GM23338 (cell line): ENCODE measurements at regions not wholly inside any gene's neighbourhood (a gene's known extent, or its start where the extent isn't known, plus 50 kb on each side); places are given as distances from the start of the nearest gene placed in this dataset.

Experiments used
- ATAC-seq: fragments of 200-7000 bp; cut with Tn5 transposase; 3 replicates; pipeline ENCODE4 v1.9.1; 2020
- DNase-seq: peaks from one replicate; pipeline ENCODE4 v3.0.0-alpha.2; 2015; ENCODE audit warnings: low spot score
- H2AFZ ChIP-seq: fragments of 200-600 bp; sonication (generic); 2 replicates; pipeline ENCODE4 v1.8.0; 2016; ENCODE audit warnings: antibody characterized with exemption, mild to moderate bottlenecking, moderate library complexity
- H3F3A ChIP-seq: fragments of 200-600 bp; sonication (generic); replicated peaks from 2 replicates; pipeline ENCODE4 v1.8.0; 2017; ENCODE audit warnings: antibody characterized with exemption, mixed run types, low read depth
- H3K27ac ChIP-seq: fragments of 200-600 bp; sonication (generic); 2 replicates; pipeline ENCODE4 v1.6.1; 2016; ENCODE audit warnings: low read depth
- H3K27me3 ChIP-seq: fragments of 200-600 bp; sonication (generic); 2 replicates; pipeline ENCODE4 v1.8.0; 2016; ENCODE audit warnings: mild to moderate bottlenecking, mixed run types, moderate library complexity; ENCODE audit not compliant: insufficient read depth
- H3K36me3 ChIP-seq: fragments of 200-600 bp; sonication (generic); 2 replicates; pipeline ENCODE4 v1.8.0; 2016; ENCODE audit warnings: mild to moderate bottlenecking; ENCODE audit not compliant: insufficient read depth
- H3K4me1 ChIP-seq: fragments of 200-600 bp; sonication (generic); 2 replicates; pipeline ENCODE4 v1.8.0; 2016; ENCODE audit warnings: mild to moderate bottlenecking, moderate library complexity; ENCODE audit not compliant: insufficient read depth
- H3K4me2 ChIP-seq: fragments of 200-600 bp; sonication (generic); 2 replicates; pipeline ENCODE4 v1.7.1; 2017; ENCODE audit warnings: mixed run types
- H3K4me3 ChIP-seq: fragments of 200-600 bp; sonication (generic); 2 replicates; pipeline ENCODE4 v1.6.1; 2016; ENCODE audit warnings: mixed run types
- H3K79me2 ChIP-seq: fragments of 200-600 bp; sonication (generic); replicated peaks from 2 replicates; pipeline ENCODE4 v1.8.0; 2017; ENCODE audit warnings: mild to moderate bottlenecking; ENCODE audit not compliant: insufficient read depth
- H3K9me2 ChIP-seq: fragments of 200-600 bp; sonication (generic); 2 replicates; pipeline ENCODE4 v1.8.0; 2017; ENCODE audit not compliant: insufficient read depth
- H4K20me1 ChIP-seq: fragments of 200-600 bp; sonication (generic); replicated peaks from 2 replicates; pipeline ENCODE4 v1.8.0; 2017; ENCODE audit warnings: mild to moderate bottlenecking; ENCODE audit not compliant: insufficient read depth
- H3K27ac Mint-ChIP-seq: 2 replicates; pipeline ENCODE4 v1.8.0; 2020; ENCODE audit warnings: inconsistent platforms, mild to moderate bottlenecking, moderate library complexity, mixed read lengths
- H3K27me3 Mint-ChIP-seq: 3 replicates; pipeline ENCODE4 v1.8.0; 2022; ENCODE audit warnings: low read depth, mild to moderate bottlenecking, moderate library complexity, mixed read lengths, inconsistent platforms; ENCODE audit not compliant: insufficient read depth, poor library complexity
- H3K36me3 Mint-ChIP-seq: 3 replicates; pipeline ENCODE4 v1.8.0; 2021; ENCODE audit warnings: low read depth, mild to moderate bottlenecking, inconsistent platforms, moderate library complexity, mixed read lengths
- H3K4me1 Mint-ChIP-seq: 3 replicates; pipeline ENCODE4 v1.8.0; 2020; ENCODE audit warnings: mild to moderate bottlenecking, inconsistent platforms, mixed read lengths
- H3K4me3 Mint-ChIP-seq: 3 replicates; pipeline ENCODE4 v1.8.0; 2021; ENCODE audit warnings: moderate library complexity, mild to moderate bottlenecking, inconsistent platforms, mixed read lengths
- H3K9me3 Mint-ChIP-seq: 3 replicates; pipeline ENCODE4 v1.8.0; 2020; ENCODE audit warnings: moderate library complexity, mild to moderate bottlenecking, inconsistent platforms, mixed read lengths
- CREB1 ChIP-seq: fragments of 250-450 bp; sonication (Bioruptor Pico); IDR thresholded peaks from 2 replicates; pipeline ENCODE4 v1.5.0; 2020; ENCODE audit warnings: low read depth, mild to moderate bottlenecking, moderate library complexity
- EZH2 ChIP-seq: fragments of 200-600 bp; sonication (generic); IDR thresholded peaks from one replicate; pipeline ENCODE4 v1.8.0; 2017; ENCODE audit warnings: antibody characterized with exemption, mild to moderate bottlenecking, low read depth; ENCODE audit not compliant: unreplicated experiment
- EZH2phosphoT487 ChIP-seq: fragments of 200-600 bp; sonication (generic); IDR thresholded peaks from one replicate; pipeline ENCODE4 v1.8.1; 2018; ENCODE audit warnings: antibody characterized with exemption; ENCODE audit not compliant: unreplicated experiment
- JUNB ChIP-seq: IDR thresholded peaks from one replicate; pipeline ENCODE4 v1.6.1; 2016; ENCODE audit warnings: antibody characterized with exemption; ENCODE audit not compliant: unreplicated experiment
- NANOG ChIP-seq: IDR thresholded peaks from 2 replicates; pipeline ENCODE4 v1.6.1; 2016; ENCODE audit warnings: antibody characterized with exemption, borderline replicate concordance
- POLR2AphosphoS5 ChIP-seq: IDR thresholded peaks from 2 replicates; pipeline ENCODE4 v1.6.1; 2016; ENCODE audit warnings: antibody characterized with exemption, low read depth
- STAT1 ChIP-seq: IDR thresholded peaks from one replicate; pipeline ENCODE4 v1.6.1; 2016; ENCODE audit warnings: antibody characterized with exemption; ENCODE audit not compliant: unreplicated experiment
- ZNF114 ChIP-seq: fragments of 250-450 bp; sonication (Bioruptor Pico); IDR thresholded peaks from 2 replicates; pipeline ENCODE4 v1.5.0; 2020; ENCODE audit warnings: mild to moderate bottlenecking, moderate library complexity
- ZNF331 ChIP-seq: fragments of 250-450 bp; sonication (Bioruptor Pico); IDR thresholded peaks from 2 replicates; pipeline ENCODE4 v1.5.0; 2020; ENCODE audit warnings: low read depth, mild to moderate bottlenecking, moderate library complexity
- TF ChIP-seq, protein P1 (sequence below), 2 experiments: fragments of 200-600 bp in 1 of 2; sonication (generic) in 1 of 2; conservative IDR thresholded peaks; 2 replicates each; pipeline versions ENCODE4 v1.5.1 to v1.6.1; 2016 to 2017; ENCODE audit warnings: antibody characterized with exemption in 2 of 2, low read depth in 2 of 2, mild to moderate bottlenecking in 2 of 2, moderate library complexity in 1 of 2
- TF ChIP-seq, protein P2 (sequence below): IDR thresholded peaks from one replicate; pipeline ENCODE4 v1.6.1; 2018; ENCODE audit warnings: antibody characterized with exemption; ENCODE audit not compliant: unreplicated experiment
- TF ChIP-seq, protein P3 (sequence below): fragments of 250-450 bp; sonication (Bioruptor Pico); IDR thresholded peaks from 2 replicates; pipeline ENCODE4 v1.5.0; 2020; ENCODE audit warnings: mild to moderate bottlenecking, moderate library complexity
- TF ChIP-seq, protein P4 (sequence below): IDR thresholded peaks from 2 replicates; pipeline ENCODE4 v1.6.1; 2016; ENCODE audit warnings: antibody characterized with exemption

DNA sequence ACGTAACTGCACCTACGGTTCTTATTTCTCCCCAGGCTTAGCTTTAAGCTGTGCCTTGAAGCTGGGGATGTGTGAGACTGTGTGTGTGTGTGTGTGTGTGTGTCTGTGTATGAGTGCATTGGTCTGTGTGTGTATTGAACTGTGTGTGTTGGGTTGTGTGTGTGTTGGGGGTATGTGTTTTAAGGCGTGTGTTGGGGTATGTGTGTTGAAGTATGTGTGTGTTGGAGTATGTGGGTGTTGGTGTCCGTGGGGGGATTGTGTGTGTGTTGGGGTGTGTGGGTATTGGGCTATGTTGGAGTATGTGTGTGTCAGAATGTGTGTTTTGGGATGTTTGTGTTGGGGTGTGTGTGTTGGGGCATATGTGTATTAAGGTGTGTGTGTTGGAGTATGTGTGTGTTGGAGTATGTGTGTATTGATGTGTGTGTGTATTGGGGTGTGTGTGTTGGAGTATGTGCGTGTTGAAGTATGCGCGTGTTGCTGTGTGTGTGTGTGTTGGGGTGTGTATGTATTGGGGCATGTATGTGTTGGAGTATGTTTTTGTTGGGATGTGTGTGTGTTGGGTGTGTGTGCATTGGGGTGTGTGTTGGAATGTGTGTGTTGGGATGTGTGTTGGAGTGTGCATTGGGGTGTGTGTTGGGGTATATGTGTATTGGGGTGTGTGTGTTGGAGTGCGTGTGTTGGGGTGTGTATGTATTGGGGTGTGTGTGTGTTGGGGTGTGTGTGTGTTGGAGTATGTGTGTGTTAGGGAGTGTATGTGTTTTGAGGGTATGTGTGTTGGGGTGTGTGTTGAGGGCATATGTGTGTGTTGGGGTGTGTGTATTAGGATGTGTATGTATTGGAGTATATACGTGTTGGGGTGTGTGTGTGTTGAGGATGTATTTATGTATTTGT, 76.4 kb downstream of the LSM3 start:
- no peak overlapping the region for H3K4me3 ChIP-seq
- Mint-ChIP-seq H3K9me3 (no peaks in the 10 kb centered on the region), H3K27me3 (peaks cover 11% of the 10 kb centered on the region), H3K36me3 (no peaks in the 10 kb centered on the region), H3K27ac (no peak overlapping the region), H3K4me1 (peaks cover 2% of the 10 kb centered on the region; the same call in 2 of the 3 replicates), H3K4me3 (no peak overlapping the region)
- no peaks in the 10 kb centered on the region for H3K27me3 ChIP-seq
- no peak overlapping the region for H2AFZ ChIP-seq
- no peaks in the 10 kb centered on the region for H3K36me3 ChIP-seq
- no peaks in the 10 kb centered on the region for H3K9me2 ChIP-seq
- H3K4me1 ChIP-seq = 0 out of 2 replicates have a peak, but pooled peaks cover 4% of the 10 kb centered on the region
- no peaks in the 10 kb centered on the region for H4K20me1 ChIP-seq
- no peaks in the 10 kb centered on the region for H3F3A ChIP-seq
- DNase-seq = no peak
- H3K27ac ChIP-seq = no peak overlapping the region
- no peaks in the 10 kb centered on the region for H3K79me2 ChIP-seq
- H3K4me2 ChIP-seq = no peak overlapping the region
- TF ChIP-seq EZH2 = no peak
- TF ChIP-seq, protein P1, sequence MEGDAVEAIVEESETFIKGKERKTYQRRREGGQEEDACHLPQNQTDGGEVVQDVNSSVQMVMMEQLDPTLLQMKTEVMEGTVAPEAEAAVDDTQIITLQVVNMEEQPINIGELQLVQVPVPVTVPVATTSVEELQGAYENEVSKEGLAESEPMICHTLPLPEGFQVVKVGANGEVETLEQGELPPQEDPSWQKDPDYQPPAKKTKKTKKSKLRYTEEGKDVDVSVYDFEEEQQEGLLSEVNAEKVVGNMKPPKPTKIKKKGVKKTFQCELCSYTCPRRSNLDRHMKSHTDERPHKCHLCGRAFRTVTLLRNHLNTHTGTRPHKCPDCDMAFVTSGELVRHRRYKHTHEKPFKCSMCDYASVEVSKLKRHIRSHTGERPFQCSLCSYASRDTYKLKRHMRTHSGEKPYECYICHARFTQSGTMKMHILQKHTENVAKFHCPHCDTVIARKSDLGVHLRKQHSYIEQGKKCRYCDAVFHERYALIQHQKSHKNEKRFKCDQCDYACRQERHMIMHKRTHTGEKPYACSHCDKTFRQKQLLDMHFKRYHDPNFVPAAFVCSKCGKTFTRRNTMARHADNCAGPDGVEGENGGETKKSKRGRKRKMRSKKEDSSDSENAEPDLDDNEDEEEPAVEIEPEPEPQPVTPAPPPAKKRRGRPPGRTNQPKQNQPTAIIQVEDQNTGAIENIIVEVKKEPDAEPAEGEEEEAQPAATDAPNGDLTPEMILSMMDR (conservative IDR thresholded peaks at IDR 0.05; ENCODE audit: low read depth in 2 of 2) = no peak
- no peak for TF ChIP-seq STAT1
- TF ChIP-seq JUNB = no peak
- TF ChIP-seq, protein P2, sequence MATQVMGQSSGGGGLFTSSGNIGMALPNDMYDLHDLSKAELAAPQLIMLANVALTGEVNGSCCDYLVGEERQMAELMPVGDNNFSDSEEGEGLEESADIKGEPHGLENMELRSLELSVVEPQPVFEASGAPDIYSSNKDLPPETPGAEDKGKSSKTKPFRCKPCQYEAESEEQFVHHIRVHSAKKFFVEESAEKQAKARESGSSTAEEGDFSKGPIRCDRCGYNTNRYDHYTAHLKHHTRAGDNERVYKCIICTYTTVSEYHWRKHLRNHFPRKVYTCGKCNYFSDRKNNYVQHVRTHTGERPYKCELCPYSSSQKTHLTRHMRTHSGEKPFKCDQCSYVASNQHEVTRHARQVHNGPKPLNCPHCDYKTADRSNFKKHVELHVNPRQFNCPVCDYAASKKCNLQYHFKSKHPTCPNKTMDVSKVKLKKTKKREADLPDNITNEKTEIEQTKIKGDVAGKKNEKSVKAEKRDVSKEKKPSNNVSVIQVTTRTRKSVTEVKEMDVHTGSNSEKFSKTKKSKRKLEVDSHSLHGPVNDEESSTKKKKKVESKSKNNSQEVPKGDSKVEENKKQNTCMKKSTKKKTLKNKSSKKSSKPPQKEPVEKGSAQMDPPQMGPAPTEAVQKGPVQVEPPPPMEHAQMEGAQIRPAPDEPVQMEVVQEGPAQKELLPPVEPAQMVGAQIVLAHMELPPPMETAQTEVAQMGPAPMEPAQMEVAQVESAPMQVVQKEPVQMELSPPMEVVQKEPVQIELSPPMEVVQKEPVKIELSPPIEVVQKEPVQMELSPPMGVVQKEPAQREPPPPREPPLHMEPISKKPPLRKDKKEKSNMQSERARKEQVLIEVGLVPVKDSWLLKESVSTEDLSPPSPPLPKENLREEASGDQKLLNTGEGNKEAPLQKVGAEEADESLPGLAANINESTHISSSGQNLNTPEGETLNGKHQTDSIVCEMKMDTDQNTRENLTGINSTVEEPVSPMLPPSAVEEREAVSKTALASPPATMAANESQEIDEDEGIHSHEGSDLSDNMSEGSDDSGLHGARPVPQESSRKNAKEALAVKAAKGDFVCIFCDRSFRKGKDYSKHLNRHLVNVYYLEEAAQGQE = no peak
- TF ChIP-seq EZH2phosphoT487 = no peak
- TF ChIP-seq CREB1 (CRISPR knock-in tag) = no peak
- no peak for TF ChIP-seq POLR2AphosphoS5
- TF ChIP-seq ZNF114 = no peak
- TF ChIP-seq, protein P3, sequence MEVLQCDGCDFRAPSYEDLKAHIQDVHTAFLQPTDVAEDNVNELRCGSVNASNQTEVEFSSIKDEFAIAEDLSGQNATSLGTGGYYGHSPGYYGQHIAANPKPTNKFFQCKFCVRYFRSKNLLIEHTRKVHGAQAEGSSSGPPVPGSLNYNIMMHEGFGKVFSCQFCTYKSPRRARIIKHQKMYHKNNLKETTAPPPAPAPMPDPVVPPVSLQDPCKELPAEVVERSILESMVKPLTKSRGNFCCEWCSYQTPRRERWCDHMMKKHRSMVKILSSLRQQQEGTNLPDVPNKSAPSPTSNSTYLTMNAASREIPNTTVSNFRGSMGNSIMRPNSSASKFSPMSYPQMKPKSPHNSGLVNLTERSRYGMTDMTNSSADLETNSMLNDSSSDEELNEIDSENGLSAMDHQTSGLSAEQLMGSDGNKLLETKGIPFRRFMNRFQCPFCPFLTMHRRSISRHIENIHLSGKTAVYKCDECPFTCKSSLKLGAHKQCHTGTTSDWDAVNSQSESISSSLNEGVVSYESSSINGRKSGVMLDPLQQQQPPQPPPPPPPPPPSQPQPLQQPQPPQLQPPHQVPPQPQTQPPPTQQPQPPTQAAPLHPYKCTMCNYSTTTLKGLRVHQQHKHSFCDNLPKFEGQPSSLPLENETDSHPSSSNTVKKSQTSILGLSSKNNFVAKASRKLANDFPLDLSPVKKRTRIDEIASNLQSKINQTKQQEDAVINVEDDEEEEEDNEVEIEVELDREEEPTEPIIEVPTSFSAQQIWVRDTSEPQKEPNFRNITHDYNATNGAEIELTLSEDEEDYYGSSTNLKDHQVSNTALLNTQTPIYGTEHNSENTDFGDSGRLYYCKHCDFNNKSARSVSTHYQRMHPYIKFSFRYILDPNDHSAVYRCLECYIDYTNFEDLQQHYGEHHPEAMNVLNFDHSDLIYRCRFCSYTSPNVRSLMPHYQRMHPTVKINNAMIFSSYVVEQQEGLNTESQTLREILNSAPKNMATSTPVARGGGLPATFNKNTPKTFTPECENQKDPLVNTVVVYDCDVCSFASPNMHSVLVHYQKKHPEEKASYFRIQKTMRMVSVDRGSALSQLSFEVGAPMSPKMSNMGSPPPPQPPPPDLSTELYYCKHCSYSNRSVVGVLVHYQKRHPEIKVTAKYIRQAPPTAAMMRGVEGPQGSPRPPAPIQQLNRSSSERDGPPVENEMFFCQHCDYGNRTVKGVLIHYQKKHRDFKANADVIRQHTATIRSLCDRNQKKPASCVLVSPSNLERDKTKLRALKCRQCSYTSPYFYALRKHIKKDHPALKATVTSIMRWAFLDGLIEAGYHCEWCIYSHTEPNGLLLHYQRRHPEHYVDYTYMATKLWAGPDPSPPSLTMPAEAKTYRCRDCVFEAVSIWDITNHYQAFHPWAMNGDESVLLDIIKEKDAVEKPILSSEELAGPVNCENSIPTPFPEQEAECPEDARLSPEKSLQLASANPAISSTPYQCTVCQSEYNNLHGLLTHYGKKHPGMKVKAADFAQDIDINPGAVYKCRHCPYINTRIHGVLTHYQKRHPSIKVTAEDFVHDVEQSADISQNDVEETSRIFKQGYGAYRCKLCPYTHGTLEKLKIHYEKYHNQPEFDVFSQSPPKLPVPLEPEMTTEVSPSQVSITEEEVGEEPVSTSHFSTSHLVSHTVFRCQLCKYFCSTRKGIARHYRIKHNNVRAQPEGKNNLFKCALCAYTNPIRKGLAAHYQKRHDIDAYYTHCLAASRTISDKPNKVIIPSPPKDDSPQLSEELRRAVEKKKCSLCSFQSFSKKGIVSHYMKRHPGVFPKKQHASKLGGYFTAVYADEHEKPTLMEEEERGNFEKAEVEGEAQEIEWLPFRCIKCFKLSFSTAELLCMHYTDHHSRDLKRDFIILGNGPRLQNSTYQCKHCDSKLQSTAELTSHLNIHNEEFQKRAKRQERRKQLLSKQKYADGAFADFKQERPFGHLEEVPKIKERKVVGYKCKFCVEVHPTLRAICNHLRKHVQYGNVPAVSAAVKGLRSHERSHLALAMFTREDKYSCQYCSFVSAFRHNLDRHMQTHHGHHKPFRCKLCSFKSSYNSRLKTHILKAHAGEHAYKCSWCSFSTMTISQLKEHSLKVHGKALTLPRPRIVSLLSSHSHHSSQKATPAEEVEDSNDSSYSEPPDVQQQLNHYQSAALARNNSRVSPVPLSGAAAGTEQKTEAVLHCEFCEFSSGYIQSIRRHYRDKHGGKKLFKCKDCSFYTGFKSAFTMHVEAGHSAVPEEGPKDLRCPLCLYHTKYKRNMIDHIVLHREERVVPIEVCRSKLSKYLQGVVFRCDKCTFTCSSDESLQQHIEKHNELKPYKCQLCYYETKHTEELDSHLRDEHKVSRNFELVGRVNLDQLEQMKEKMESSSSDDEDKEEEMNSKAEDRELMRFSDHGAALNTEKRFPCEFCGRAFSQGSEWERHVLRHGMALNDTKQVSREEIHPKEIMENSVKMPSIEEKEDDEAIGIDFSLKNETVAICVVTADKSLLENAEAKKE = no peak
- no peak for TF ChIP-seq ZNF331
- no peak for TF ChIP-seq NANOG
- TF ChIP-seq, protein P4, sequence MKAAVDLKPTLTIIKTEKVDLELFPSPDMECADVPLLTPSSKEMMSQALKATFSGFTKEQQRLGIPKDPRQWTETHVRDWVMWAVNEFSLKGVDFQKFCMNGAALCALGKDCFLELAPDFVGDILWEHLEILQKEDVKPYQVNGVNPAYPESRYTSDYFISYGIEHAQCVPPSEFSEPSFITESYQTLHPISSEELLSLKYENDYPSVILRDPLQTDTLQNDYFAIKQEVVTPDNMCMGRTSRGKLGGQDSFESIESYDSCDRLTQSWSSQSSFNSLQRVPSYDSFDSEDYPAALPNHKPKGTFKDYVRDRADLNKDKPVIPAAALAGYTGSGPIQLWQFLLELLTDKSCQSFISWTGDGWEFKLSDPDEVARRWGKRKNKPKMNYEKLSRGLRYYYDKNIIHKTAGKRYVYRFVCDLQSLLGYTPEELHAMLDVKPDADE = no peak
- ATAC-seq = no peak
